GM18870 (cell line): ENCODE measurements at regions not wholly inside any gene's neighbourhood (a gene's known extent, or its start where the extent isn't known, plus 50 kb on each side); places are given as distances from the start of the nearest gene placed in this dataset.

ENCODE experiments used
- ATAC-seq: cut with Tn5 transposase; IDR thresholded peaks from one replicate; pipeline ENCODE4 v1.9.1; 2021; ENCODE audit warnings: moderate library complexity; ENCODE audit not compliant: unreplicated experiment

- no peak for ATAC-seq
Observed at GRCh38 chr5:6029811-6030271, 348.5 kb downstream of the MED10 start.

- ATAC-seq: no peak
Observed at GRCh38 chr5:6026766-6027406, 351.5 kb downstream of the MED10 start.

GRCh38 chr5:6019612-6020011, 358.7 kb downstream of the MED10 start:
- no peak for ATAC-seq

- ATAC-seq: no peak
Observed at GRCh38 chr5:6013506-6013905, 364.8 kb downstream of the MED10 start.

DNA sequence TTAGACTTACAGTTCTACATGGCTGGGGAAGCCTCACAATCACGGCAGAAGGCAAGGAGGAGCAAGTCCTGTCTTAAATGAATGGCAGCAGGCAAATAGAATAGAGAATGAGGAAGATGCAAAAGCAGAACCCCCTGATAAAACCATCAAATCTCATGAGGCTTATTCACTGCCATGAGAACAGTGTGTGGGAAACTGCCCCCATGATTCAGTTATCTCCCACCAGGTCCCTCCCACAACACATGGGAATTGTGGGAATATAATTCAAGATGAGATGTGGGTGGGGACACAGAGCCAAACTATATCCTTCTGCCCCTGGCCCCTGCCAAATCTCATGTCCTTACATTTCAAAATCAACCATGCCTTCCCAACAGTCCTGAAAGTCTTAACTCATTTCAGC, 367.1 kb downstream of the MED10 start:
- no peak for ATAC-seq

GRCh38 chr5:6006838-6007314, 371.5 kb downstream of the MED10 start:
- ATAC-seq: no peak

DNA sequence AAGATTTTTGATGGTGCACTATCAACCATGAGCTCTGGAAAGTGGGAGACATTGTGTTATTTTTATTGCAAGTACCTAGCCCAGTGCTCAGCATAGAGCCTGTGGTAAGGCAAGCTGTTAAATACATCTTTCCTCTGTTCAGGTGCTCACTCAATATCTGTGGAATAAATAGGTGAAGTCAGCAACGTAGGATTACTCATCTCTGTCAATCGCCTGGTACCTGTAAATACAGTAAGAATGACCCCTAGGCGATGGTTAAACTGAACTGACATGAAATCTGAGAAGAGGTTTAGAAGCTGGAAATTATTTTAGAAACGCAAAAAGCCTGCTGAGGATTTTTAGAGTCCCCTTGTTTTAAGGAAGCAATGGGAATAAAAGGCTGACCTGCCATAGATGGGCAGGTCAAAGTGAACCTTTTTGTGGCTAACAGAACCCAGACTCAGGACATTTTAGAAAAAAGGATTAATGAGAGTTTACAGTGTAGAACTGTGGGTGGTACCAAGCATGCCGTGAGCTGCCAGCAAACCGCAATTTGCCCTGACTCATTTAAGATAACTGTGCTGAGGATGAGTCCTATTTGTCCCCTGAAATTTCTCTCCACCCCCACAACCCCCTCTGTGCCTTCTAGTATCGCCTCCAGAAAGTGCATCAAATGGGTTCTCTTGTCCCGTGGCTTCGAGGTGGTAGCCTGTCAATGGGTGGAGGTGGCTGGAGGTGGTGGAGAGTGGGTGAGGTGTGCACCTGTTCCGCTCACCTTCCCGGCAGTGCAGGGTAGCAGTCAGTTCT, 375.1 kb downstream of the MED10 start:
- no peak for ATAC-seq

- ATAC-seq: no peak
Observed at GRCh38 chr5:6000867-6001266, 377.5 kb downstream of the MED10 start.

DNA sequence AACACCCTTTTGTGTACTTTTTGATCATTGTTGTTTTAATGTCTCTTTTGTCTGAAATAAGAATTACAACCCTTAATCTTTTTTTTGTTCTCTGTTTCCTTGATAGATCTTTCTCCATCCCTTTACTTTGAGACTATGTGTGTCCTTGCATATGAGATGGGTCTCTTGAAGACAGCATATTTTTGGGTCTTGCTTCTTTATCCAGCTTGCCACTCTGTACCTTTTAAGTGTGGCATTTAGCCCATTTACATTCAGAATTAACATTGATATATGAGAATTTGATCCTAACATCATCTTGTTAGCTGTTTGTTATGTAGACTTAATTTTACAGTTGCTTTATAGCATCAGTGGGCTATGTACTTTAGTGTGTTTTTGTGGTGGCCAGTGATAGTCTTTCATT, 382.5 kb downstream of the MED10 start:
- ATAC-seq: no peak

DNA sequence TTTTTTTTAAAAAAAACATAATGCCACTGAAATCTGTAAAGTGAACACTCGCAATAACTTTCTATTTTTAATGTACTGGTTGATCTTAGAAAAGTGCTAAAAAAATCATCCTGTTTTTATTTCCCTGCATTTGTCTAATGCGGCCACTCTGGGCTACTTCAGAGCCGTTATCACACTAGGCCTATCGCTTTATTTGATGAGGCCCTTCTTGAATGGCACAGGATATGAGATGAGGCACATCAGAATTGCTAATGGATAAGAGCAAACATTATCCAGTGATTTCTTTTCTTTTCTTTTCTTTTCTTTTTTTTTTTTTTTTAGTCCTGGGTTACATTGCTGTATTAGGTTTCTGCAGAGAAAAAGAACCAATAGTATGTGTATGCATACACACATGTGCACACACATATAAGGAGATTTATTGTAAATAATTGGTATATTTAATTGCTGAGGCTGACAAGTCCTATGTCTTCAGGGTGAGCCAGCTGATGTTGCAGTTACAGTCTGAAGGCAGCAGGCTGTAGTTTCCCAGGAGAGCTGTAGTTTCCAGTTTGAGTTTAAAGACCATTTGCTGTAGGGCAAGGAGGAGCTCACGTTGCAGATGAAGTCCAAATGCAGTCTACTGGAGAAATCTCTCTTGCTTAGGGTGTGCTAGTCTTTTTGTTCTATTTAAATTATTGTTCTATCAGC, 391.7 kb downstream of the MED10 start:
- no peak for ATAC-seq

GRCh38 chr5:5985332-5985731, 393.0 kb downstream of the MED10 start:
- ATAC-seq: no peak

- no peak for ATAC-seq
Observed at GRCh38 chr5:5983261-5983980, 394.9 kb downstream of the MED10 start.

- no peak for ATAC-seq
Observed at GRCh38 chr5:5981562-5981961, 396.8 kb downstream of the MED10 start.

DNA sequence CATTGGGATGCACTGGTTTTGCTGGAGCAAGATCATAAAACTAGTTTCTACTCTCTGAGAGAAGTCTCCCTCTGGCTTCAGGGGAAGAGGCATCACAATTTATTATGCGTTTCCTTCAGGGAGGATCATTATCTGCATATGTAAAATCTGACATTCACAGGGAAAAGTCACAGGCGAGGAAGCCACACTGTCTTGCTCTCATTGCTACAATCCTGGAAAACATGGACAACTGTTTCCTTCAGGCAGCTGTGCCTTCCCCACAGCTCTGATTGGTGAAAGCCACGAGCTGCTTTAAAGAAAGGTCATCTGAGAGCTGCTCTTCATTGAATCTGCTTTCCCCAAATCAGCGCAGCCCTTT, 397.8 kb downstream of the MED10 start:
- no peak for ATAC-seq

DNA sequence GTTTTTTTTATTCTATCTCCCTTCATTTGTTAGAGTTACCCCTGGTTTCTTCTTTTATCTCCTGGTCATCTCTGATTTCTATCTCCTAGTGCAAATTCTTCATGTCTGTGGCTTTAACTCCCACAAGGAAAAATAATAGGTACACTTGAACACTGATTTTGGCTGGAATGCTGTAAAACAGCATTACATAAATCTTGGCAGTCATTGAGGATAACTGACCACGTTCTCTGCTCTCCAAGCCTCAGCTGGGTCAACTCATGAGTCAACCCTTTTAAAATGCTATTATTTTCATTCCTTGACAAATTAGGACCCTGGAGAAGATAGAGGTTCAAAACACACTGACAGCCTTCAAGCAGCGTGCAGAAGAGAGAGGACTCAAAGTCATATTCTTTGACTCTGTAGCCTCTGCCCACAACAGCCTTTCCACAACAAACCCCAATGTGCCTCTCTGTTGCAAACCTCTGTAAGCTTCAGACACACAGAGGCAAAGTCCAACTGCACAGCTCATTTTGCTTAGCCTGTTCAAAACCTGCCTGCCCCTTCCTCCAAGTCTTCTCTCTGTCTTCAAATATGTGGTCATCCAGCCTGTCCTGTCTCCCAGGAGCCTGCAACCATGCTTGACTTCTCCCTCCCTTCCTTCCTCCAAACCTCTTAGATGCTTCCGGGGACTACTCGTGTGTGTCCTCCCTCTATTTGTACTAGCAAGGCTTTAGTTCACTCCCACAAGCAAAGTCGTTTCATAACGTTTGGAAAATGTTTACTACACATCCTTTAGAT, 398.4 kb downstream of the MED10 start:
- ATAC-seq: no peak

DNA sequence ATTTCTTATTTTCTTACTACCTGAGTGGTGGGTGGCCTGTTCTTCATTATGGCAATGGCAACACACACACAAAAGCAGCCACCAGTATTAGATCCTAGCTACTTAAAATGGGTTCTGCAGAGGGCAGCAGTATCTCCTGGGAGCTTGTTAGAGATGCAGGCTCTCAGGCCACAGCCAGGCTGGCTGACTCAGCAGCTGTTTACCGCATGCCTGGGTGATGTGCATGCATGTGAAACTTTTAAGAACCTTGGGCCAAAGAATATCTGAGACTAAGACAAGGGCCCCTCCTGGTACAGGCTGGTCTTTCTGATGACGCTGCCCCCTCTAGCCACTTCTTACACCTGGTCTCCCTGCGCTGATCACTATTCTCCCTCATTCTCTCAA, 399.0 kb downstream of the MED10 start:
- ATAC-seq: no peak

DNA sequence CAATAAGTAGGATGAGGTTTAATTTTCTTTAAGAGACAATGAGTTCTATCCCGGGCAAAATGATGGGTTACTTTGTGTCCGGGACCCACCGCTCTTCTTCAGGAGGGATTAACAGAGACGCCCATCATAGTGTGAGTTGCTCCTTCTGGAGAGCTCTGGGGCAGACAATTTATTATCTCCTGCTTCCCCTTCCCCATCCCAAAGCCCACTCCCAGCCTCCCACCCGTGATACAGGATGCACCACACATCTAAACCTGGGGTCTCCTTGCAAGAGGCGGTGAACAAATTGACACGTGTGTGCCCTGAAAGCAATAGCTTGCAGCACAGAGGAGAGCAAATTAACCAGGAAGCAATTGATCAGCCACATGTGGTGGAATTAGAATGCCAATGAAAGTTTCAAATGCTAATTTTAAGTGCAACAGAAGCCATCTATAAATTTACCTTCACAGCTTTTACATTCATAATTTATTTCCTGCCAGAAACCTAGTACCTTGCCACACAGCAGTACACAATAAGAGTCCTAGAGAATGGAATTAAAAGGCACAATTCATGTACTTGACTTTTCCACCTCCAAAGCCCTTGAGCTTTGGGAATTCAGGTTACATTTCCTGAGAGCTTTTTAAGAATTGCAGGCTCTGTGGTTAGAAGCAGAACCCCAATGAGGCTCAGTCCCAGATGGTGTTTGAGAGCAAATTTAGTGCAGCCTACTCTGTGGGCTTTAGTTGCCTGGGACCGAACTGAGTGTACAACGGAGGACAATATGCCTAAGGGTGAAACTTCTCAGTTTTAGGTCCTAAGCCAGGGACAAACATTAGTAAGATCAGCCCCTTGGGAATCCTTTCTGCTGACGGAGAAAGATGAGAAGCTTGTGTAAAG, 399.6 kb downstream of the MED10 start:
- ATAC-seq: no peak

DNA sequence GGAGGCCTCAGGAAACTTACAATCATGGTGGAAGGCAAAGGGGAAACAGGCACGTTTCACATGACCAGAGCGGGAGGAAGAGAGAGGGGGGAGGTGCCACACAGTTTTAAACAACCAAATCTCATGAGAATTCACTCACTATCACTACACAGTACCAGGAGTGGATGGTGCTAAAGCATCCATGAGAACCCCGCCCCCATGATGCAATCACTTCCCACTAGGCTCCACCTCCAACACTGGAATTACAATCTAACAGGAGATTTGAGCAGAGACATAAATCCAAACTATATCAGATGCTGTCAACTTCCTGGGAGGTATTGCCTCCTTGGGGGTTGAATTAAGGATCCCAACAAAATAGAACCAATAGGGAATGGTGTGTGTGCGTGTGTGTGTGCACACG, 407.1 kb downstream of the MED10 start:
- no peak for ATAC-seq

DNA sequence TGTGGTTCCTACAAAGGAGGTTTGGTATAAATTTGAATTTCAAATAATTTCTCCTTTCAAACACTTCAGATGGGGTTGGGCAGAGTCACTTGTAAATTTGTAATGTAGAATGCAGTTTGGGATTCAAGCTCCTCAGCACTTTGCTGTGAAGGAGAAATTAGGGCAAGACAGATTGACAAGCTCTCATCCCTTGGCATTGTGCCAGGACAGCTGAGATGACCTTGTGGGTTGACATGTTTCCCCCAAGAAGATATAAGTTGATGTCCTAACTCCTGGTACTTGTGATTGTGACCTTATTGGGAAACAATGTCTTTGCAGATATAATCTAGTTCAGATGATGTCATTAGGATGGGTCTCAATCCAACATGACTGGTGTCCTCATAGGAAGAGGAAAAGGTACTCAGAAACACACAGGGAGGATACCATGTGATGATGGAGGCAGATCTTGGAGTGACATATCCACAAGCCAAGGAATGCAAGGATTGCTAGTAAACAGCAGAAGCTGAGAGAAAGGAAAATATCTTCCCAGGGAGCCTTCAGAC, 408.3 kb downstream of the MED10 start:
- ATAC-seq: no peak
